HCT116 (cell line): ENCODE measurements at regions not wholly inside any gene's neighbourhood (a gene's known extent, or its start where the extent isn't known, plus 50 kb on each side); places are given as distances from the start of the nearest gene placed in this dataset.

ENCODE experiments used
- CEBPB ChIP-seq: IDR thresholded peaks from 2 replicates; pipeline ENCODE4 v1.6.1; 2012; ENCODE audit warnings: low read depth
- EZH2 ChIP-seq: fragments of 200-600 bp; sonication (generic); IDR thresholded peaks from 2 replicates; pipeline ENCODE4 v1.6.1; 2017; ENCODE audit warnings: antibody characterized with exemption, mixed run types
- SRF ChIP-seq: IDR thresholded peaks from 2 replicates; pipeline ENCODE4 v1.6.1; 2012; ENCODE audit warnings: low read depth
- TF ChIP-seq, protein P1 (sequence below): IDR thresholded peaks from 2 replicates; pipeline ENCODE4 v1.6.1; 2012

DNA sequence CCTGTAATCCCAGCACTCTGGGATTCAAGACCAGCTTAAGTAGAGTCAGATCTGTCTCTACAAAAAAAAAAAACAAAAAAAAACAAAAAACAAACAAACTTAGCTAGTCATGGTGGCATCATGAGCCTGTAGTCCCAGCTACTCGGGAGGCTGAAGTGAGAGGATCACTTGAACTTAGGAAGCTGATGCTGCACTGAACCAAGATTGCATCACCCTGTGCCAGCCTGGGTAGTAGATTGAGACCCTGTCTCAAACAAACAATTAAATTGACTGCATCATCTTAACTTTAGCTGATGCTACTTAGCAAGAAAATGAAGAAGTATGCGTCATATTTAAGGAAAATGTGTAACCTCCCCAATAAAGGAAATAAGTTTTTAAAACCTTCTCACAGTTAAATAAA lies 136.6 kb upstream of the ATXN7L3B start:
- TF ChIP-seq CEBPB (peak; percentile 73), EZH2 (no peak), SRF (no peak)
- TF ChIP-seq, protein P1, sequence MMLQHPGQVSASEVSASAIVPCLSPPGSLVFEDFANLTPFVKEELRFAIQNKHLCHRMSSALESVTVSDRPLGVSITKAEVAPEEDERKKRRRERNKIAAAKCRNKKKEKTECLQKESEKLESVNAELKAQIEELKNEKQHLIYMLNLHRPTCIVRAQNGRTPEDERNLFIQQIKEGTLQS = peak; percentile 45; the same call in 1 of the 2 replicates
